ENCODE measurements at regions not wholly inside any gene's neighbourhood (a gene's known extent, or its start where the extent isn't known, plus 50 kb on each side); places are given as distances from the start of the nearest gene placed in this dataset.

GRCh38 chr2:58852905-58853304 lies 611.8 kb upstream of the FANCL start:
- no peaks in the 10 kb centered on the region for H3K9me3 ChIP-seq (ENCODE audit: insufficient read depth, low read length)
- H3K27me3 ChIP-seq (ENCODE audit: low read depth, low read length): no peaks in the 10 kb centered on the region
- H3K4me3 ChIP-seq (ENCODE audit: low read length): no peak overlapping the region
- H2AFZ ChIP-seq (ENCODE audit: low read depth, low read length): no peak overlapping the region
- H3K9ac ChIP-seq (ENCODE audit: low read length): no peak overlapping the region
- no peaks in the 10 kb centered on the region for H4K20me1 ChIP-seq (ENCODE audit: insufficient read depth, low read length)
- no peak overlapping the region for H3K27ac ChIP-seq (ENCODE audit: low read length)
- H3K4me1 ChIP-seq (ENCODE audit: low read length): no peaks in the 10 kb centered on the region
- no peaks in the 10 kb centered on the region for H3K79me2 ChIP-seq (ENCODE audit: low read length)
- TF ChIP-seq CTCF (IDR thresholded peaks at IDR 0.05; ENCODE audit: low read depth, low read length): no peak
- TF ChIP-seq EZH2phosphoT487 (IDR thresholded peaks at IDR 0.05; ENCODE audit: low read depth): no peak
- no peak overlapping the region for H3K4me2 ChIP-seq (ENCODE audit: low read length)
- H3K36me3 ChIP-seq (replicated peaks; ENCODE audit: low read depth, low read length): no peaks in the 10 kb centered on the region

DNA sequence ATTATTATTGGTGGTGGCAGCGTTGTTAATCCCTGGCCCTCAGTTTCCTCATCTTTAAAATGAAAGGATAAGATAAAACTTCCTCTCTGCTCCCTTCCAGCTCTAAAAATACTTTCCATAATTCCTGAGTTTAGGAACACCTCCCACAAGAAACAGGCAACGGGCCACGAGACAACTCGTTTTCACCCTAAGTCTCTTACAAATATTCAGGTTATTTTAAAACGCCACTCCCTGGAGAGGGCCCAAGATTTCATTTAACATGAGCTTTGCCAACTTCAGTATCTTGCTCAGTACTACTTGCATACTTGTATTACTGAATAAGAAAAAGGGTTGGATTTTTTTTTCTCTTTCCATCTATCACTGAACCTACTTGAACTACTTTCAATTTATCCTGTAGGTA lies 611.1 kb upstream of the FANCL start:
- H2AFZ ChIP-seq (ENCODE audit: low read depth, low read length): no peak overlapping the region
- no peaks in the 10 kb centered on the region for H3K36me3 ChIP-seq (replicated peaks; ENCODE audit: low read depth, low read length)
- no peaks in the 10 kb centered on the region for H3K4me1 ChIP-seq (ENCODE audit: low read length)
- TF ChIP-seq EZH2phosphoT487 (IDR thresholded peaks at IDR 0.05; ENCODE audit: low read depth) (no peak), CTCF (IDR thresholded peaks at IDR 0.05; ENCODE audit: low read depth, low read length) (no peak)
- no peak overlapping the region for H3K4me3 ChIP-seq (ENCODE audit: low read length)
- no peaks in the 10 kb centered on the region for H4K20me1 ChIP-seq (ENCODE audit: insufficient read depth, low read length)
- no peaks in the 10 kb centered on the region for H3K27me3 ChIP-seq (ENCODE audit: low read depth, low read length)
- no peak overlapping the region for H3K9ac ChIP-seq (ENCODE audit: low read length)
- no peak overlapping the region for H3K4me2 ChIP-seq (ENCODE audit: low read length)
- no peaks in the 10 kb centered on the region for H3K9me3 ChIP-seq (ENCODE audit: insufficient read depth, low read length)
- H3K27ac ChIP-seq (ENCODE audit: low read length): no peak overlapping the region
- H3K79me2 ChIP-seq (ENCODE audit: low read length): no peaks in the 10 kb centered on the region

DNA sequence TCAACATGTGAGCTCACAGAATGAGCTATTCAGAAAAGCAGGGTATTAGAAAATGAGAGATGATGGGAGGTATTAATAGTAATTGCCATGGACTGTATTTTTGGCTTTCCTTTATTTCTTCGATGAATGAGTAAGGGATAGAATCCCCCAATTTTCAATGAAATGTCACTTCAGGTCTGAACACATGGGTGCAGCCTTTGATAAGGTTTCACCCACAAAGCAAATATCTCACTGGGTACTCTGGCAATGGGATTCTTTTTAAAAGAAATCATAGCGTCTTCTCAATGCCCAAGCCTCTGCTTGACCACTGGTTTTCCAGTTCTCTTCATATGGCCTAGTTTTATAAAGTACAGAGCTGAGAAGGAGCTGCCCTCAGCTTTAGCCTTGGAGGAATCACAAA lies 610.5 kb upstream of the FANCL start:
- Histone ChIP-seq H3K27ac (ENCODE audit: low read length) (no peak overlapping the region), H3K4me3 (ENCODE audit: low read length) (no peak overlapping the region), H3K36me3 (replicated peaks; ENCODE audit: low read depth, low read length) (no peaks in the 10 kb centered on the region), H3K9me3 (ENCODE audit: insufficient read depth, low read length) (no peaks in the 10 kb centered on the region), H3K4me1 (ENCODE audit: low read length) (no peaks in the 10 kb centered on the region), H3K9ac (ENCODE audit: low read length) (no peak overlapping the region), H2AFZ (ENCODE audit: low read depth, low read length) (no peak overlapping the region), H3K27me3 (ENCODE audit: low read depth, low read length) (no peaks in the 10 kb centered on the region), H4K20me1 (ENCODE audit: insufficient read depth, low read length) (no peaks in the 10 kb centered on the region), H3K79me2 (ENCODE audit: low read length) (no peaks in the 10 kb centered on the region), H3K4me2 (ENCODE audit: low read length) (no peak overlapping the region)
- no peak; the same call in 1 of the 2 replicates for TF ChIP-seq CTCF (IDR thresholded peaks at IDR 0.05; ENCODE audit: low read depth, low read length)
- TF ChIP-seq EZH2phosphoT487 (IDR thresholded peaks at IDR 0.05; ENCODE audit: low read depth): no peak

- TF ChIP-seq EZH2phosphoT487 (IDR thresholded peaks at IDR 0.05; ENCODE audit: low read depth) (no peak), CTCF (IDR thresholded peaks at IDR 0.05; ENCODE audit: low read depth, low read length) (no peak)
- Histone ChIP-seq H2AFZ (ENCODE audit: low read depth, low read length) (no peak overlapping the region), H3K4me1 (ENCODE audit: low read length) (no peaks in the 10 kb centered on the region), H3K9ac (ENCODE audit: low read length) (no peak overlapping the region), H4K20me1 (ENCODE audit: insufficient read depth, low read length) (no peaks in the 10 kb centered on the region), H3K4me2 (ENCODE audit: low read length) (no peak overlapping the region), H3K36me3 (replicated peaks; ENCODE audit: low read depth, low read length) (no peaks in the 10 kb centered on the region), H3K27ac (ENCODE audit: low read length) (no peak overlapping the region), H3K9me3 (ENCODE audit: insufficient read depth, low read length) (no peaks in the 10 kb centered on the region), H3K27me3 (ENCODE audit: low read depth, low read length) (no peaks in the 10 kb centered on the region), H3K4me3 (ENCODE audit: low read length) (no peak overlapping the region), H3K79me2 (ENCODE audit: low read length) (no peaks in the 10 kb centered on the region)
Observed at GRCh38 chr2:58845011-58845410, 603.9 kb upstream of the FANCL start.

Measured in OCI-LY3 (cell line).